Body of pancreas (tissue), 4 donors: ENCODE measurements at regions not wholly inside any gene's neighbourhood (a gene's known extent, or its start where the extent isn't known, plus 50 kb on each side); places are given as distances from the start of the nearest gene placed in this dataset.

Experiments used
- ATAC-seq: fragments of 150-250 bp; one replicate; pipeline ENCODE4 v1.9.1; 2016
- DNase-seq, 4 donors: peaks; one replicate each; pipeline ENCODE4 v3.0.0-alpha.2; 2019
- H3K27ac ChIP-seq, 4 donors: fragments of 200-600 bp; sonication (generic); 1 replicate in 3 of 4; 2 replicates in 1 of 4; pipeline versions ENCODE4 v1.5.1 to v1.6.1; 2016 to 2019; ENCODE audit warnings: mild to moderate bottlenecking in 1 of 4, mixed read lengths in 1 of 4, moderate library complexity in 1 of 4
- H3K27me3 ChIP-seq, 2 donors: fragments of 200-600 bp; sonication (generic); one replicate each; pipeline ENCODE4 v1.6.0; 2016; ENCODE audit warnings: mild to moderate bottlenecking in 1 of 2
- H3K36me3 ChIP-seq, 2 donors: fragments of 200-600 bp; sonication (generic); replicated peaks in 1 of 2; 2 replicates each; pipeline ENCODE4 v1.5.1; 2016; ENCODE audit warnings: low read depth in 2 of 2; ENCODE audit not compliant: insufficient read depth in 1 of 2
- H3K4me1 ChIP-seq: fragments of 200-600 bp; sonication (generic); one replicate; pipeline ENCODE4 v1.6.0; 2016
- H3K4me3 ChIP-seq, 2 donors: fragments of 200-600 bp; sonication (generic); 1 replicate in 1 of 2; 2 replicates in 1 of 2; pipeline ENCODE4 v1.5.1; 2016 to 2019
- H3K9me3 ChIP-seq, 3 donors: fragments of 200-600 bp; sonication (generic); 1 replicate in 2 of 3; 2 replicates in 1 of 3; pipeline ENCODE4 v1.5.1; 2016
- POLR2A ChIP-seq, 3 donors: fragments of 450-650 bp; IDR thresholded peaks; one replicate each; pipeline ENCODE4 v1.6.1; 2016; ENCODE audit warnings: antibody characterized with exemption in 3 of 3, mild to moderate bottlenecking in 2 of 3
- WGBS, 2 donors: methylation state at CpG; one replicate each; pipeline ENCODE4 v1.1.5; 2017; 5-methylcytosine and 5-hydroxymethylcytosine counted together
- intact Hi-C: fragments of 100-400 bp; cut with DNase I; formaldehyde crosslinking; loops from one replicate; pipeline ENCODE4 v1.15.1; 2023
- TF ChIP-seq, protein P1 (sequence below), 7 experiments: fragments of 450-650 bp in 4 of 7; fragments of 200-600 bp in 3 of 7; sonication (generic) in 3 of 7; IDR thresholded peaks; one replicate each; pipeline ENCODE4 v1.5.1; 2016 to 2019; ENCODE audit warnings: antibody characterized with exemption in 7 of 7

DNA sequence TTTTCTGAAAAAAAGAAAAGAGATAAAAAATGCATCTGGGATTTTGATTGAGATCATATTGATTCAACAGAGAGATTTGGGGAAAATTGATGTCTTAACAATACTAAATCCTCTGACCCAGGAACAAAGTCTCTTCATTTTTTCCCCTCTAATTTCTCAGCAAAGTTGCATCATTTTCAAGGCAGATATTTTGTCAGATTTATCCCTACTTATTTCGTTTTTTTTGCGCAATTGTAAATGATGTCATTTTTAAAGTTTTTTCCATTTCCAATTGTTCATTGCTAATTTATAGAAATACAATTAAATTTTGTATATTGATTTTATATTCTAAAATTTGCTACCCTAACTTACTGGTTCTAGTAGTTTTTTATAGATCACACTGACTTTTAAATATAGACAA is 97.7 kb upstream of the TMEM170B start:
- ATAC-seq (no peak), DNase-seq (no peak)
- Histone ChIP-seq H3K36me3 (no peaks in the 10 kb centered on the region), H3K9me3 (no peaks in the 10 kb centered on the region), H3K27me3 (no peaks in the 10 kb centered on the region), H3K27ac (no peak overlapping the region), H3K4me3 (no peak overlapping the region), H3K4me1 (peaks cover 8% of the 10 kb centered on the region)
- 67 to 74% methylated on average over 2 of the region's 2 CpGs for WGBS, 2 donors
- intact Hi-C loops, result no loop called here
- TF ChIP-seq POLR2A (IDR thresholded peaks at IDR 0.05), result no peak
- TF ChIP-seq, protein P1, sequence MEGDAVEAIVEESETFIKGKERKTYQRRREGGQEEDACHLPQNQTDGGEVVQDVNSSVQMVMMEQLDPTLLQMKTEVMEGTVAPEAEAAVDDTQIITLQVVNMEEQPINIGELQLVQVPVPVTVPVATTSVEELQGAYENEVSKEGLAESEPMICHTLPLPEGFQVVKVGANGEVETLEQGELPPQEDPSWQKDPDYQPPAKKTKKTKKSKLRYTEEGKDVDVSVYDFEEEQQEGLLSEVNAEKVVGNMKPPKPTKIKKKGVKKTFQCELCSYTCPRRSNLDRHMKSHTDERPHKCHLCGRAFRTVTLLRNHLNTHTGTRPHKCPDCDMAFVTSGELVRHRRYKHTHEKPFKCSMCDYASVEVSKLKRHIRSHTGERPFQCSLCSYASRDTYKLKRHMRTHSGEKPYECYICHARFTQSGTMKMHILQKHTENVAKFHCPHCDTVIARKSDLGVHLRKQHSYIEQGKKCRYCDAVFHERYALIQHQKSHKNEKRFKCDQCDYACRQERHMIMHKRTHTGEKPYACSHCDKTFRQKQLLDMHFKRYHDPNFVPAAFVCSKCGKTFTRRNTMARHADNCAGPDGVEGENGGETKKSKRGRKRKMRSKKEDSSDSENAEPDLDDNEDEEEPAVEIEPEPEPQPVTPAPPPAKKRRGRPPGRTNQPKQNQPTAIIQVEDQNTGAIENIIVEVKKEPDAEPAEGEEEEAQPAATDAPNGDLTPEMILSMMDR (IDR thresholded peaks at IDR 0.05), result no peak

DNA sequence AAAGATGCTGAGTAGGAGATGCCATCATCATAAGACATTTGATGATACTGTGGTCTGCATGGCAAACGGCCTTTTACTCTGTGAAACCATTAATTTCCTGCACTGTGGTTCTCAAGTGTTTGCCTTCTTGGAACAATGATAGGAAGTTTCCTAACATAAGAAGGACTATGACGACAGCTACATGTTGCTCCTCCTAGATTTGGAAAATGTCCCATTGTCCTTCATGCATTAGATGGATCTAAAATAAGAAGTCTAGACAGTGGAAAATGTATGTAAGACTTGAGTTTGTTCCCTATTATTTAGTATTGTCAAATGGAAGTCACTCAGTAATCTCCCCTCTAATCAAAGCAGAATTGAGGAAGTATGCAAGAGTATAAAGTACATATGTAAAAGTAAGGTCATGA is 98.5 kb upstream of the TMEM170B start:
- H3K9me3 ChIP-seq, result no peaks in the 10 kb centered on the region
- 68 to 73% methylated on average over 2 of the region's 2 CpGs for WGBS, 2 donors
- intact Hi-C loops, result no loop called here
- peaks cover 17% of the 10 kb centered on the region for H3K4me1 ChIP-seq
- H3K4me3 ChIP-seq, result no peak overlapping the region
- H3K36me3 ChIP-seq, result no peaks in the 10 kb centered on the region
- ATAC-seq, result no peak
- no peak for TF ChIP-seq POLR2A (IDR thresholded peaks at IDR 0.05)
- TF ChIP-seq, protein P1 (IDR thresholded peaks at IDR 0.05), result no peak
- peak overlapping the region in 1 of 4 donors; percentile 42 for H3K27ac ChIP-seq
- DNase-seq, result peak in 1 of 4 donors; percentile 16
- H3K27me3 ChIP-seq, result no peaks in the 10 kb centered on the region

DNA sequence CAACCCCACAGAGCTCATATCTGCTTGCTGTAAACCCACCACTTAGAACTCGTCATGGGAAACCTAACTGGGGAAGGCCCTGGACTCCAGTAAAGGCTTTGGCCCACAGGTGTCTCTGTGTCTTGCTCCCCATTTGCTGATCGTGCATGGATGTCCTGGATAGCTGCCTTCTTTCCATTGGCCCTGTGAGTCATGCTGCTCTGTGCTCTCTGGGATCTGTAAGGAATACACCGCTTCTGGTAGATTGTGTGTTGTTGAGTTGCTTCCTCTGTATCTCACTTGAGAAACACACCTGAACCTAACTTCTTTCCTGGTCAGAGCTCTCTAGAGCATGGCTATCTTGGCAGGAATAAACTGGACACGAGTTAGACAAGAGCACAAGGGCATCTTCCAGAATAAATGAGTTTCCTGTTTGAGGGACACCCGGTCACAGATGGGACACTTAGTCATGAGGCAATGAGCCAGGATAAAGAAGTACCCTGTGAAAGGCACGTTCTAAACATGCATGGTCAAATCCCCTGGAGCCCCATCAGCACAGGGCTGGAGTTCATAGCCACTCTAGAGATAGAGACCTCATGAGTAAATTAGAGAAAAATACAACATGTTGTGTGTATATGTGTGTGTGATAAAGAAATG is 99.6 kb upstream of the TMEM170B start:
- Histone ChIP-seq H3K9me3 (no peaks in the 10 kb centered on the region), H3K4me1 (peaks cover 20% of the 10 kb centered on the region), H3K27ac (no peak overlapping the region), H3K4me3 (no peak overlapping the region), H3K27me3 (no peaks in the 10 kb centered on the region), H3K36me3 (no peaks in the 10 kb centered on the region)
- intact Hi-C loops, result no loop called here
- TF ChIP-seq, protein P1 (IDR thresholded peaks at IDR 0.05), result no peak
- TF ChIP-seq POLR2A (IDR thresholded peaks at IDR 0.05), result no peak
- 80 to 87% methylated on average over 6 of the region's 6 CpGs for WGBS, 2 donors
- ATAC-seq (no peak), DNase-seq (no peak)

DNA sequence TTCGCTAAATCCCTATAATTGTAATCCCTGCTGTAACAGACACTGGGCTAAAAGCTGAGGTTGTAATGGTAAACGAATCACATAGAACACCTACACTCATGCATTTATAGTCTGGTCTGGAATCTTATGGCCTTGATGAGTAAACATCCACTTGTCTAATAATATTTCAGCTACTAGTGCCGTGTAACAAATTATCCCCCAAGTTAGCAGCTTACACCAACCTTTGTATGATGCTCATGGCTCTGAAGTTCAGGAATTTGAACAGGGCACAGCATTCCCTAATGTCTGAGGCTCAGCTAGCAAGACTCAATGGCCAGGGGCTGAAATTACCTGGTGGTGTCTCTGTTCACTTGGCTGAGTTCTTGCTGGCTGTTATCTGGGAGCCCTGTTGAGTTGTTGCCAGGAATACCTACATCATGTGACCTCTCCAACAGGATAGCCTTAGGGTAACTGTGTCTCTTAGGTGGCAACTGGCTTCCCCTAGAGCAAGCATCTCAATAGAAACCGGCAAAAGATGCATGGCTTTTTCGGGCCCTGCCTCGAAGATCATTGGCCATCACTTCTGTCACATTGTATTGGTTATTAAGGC is 100.9 kb upstream of the TMEM170B start:
- WGBS, 2 donors, result 92 to 94% methylated on average over 6 of the region's 6 CpGs
- Histone ChIP-seq H3K4me3 (no peak overlapping the region), H3K36me3 (no peaks in the 10 kb centered on the region), H3K9me3 (no peaks in the 10 kb centered on the region), H3K27ac (no peak overlapping the region), H3K27me3 (no peaks in the 10 kb centered on the region), H3K4me1 (peaks cover 20% of the 10 kb centered on the region)
- ATAC-seq (no peak), DNase-seq (no peak)
- TF ChIP-seq POLR2A (IDR thresholded peaks at IDR 0.05), result no peak
- TF ChIP-seq, protein P1 (IDR thresholded peaks at IDR 0.05), result no peak
- intact Hi-C loops, result no loop called here
